Liver (tissue), 3 donors: ENCODE measurements at regions not wholly inside any gene's neighbourhood (a gene's known extent, or its start where the extent isn't known, plus 50 kb on each side); places are given as distances from the start of the nearest gene placed in this dataset.

ENCODE experiments used
- JUND ChIP-seq, 2 donors: IDR thresholded peaks; 2 replicates each; pipeline ENCODE4 v1.6.1; 2016; ENCODE audit warnings: antibody characterized with exemption in 2 of 2
- TF ChIP-seq, protein P1 (sequence below): fragments of 150-350 bp; IDR thresholded peaks from 2 replicates; pipeline ENCODE4 v1.5.1; 2017; ENCODE audit warnings: improper control_type of control experiment, low read depth, low read length; ENCODE audit not compliant: missing input control
- donor health status: healthy.
- donor health status: healthy.

DNA sequence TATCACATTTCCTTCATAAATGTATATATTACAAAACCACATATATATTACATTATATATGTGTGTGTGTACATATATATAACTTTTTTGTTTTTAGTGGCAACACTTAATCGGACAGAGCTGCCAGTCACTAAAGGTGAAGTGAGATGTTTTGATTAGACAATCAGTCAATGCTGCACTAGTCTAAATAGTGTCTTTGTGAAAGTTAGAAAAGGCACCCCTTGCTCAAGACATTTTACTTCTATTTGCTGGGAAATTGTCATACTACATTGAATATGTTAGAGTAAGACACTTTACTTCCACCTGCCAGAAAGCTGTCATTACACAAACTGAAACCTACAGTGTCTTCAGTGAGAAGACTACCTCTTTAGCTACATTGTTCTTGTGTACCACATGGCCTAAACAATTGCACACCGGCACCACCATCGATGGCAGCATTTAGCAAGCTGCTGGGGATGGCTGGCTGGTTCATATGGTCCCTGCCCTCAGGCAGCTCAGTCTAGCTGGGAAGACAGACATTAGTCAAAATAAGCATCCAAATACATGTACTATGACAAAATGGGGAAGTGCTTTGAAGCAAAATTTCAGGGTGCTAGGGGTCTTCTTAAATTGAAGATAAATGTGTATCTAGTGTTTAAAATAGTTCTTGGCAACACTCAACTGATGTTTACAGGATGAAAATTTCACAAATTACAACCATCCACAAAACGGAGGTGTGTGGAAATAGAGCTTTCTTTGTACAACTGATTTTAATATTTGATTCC lies 148.1 kb upstream of the GATB start:
- no peak for TF ChIP-seq JUND (IDR thresholded peaks at IDR 0.05)
- TF ChIP-seq, protein P1, sequence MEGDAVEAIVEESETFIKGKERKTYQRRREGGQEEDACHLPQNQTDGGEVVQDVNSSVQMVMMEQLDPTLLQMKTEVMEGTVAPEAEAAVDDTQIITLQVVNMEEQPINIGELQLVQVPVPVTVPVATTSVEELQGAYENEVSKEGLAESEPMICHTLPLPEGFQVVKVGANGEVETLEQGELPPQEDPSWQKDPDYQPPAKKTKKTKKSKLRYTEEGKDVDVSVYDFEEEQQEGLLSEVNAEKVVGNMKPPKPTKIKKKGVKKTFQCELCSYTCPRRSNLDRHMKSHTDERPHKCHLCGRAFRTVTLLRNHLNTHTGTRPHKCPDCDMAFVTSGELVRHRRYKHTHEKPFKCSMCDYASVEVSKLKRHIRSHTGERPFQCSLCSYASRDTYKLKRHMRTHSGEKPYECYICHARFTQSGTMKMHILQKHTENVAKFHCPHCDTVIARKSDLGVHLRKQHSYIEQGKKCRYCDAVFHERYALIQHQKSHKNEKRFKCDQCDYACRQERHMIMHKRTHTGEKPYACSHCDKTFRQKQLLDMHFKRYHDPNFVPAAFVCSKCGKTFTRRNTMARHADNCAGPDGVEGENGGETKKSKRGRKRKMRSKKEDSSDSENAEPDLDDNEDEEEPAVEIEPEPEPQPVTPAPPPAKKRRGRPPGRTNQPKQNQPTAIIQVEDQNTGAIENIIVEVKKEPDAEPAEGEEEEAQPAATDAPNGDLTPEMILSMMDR, result no peak
